HG03469 (cell line): ENCODE measurements at regions not wholly inside any gene's neighbourhood (a gene's known extent, or its start where the extent isn't known, plus 50 kb on each side); places are given as distances from the start of the nearest gene placed in this dataset.

Source experiments
- ATAC-seq: cut with Tn5 transposase; IDR thresholded peaks from one replicate; pipeline ENCODE4 v1.9.1; 2021; ENCODE audit warnings: mild to moderate bottlenecking, moderate library complexity, moderate number of reproducible peaks; ENCODE audit not compliant: unreplicated experiment

GRCh38 chr9:118028225-118028624 lies 324.0 kb downstream of the TLR4 start:
- no peak for ATAC-seq

DNA sequence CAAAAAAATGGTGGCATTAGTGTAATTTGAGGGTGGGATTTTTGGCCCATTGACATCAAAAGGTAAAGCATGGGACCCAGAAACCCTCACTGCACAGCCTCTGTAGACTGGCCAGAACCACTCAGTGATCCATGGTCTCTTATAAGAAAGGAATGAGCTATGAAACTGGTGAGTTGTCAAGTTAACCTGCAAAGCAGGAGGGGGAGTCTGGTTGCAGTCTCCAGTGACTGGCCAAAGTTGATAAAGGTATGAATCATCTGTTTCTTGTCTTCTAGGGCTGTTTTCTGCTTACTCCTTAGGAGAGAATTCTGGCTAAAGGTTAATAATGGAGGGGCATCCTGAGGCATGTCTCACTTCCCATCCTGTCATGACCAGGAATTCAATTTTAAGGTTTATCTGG lies 325.2 kb downstream of the TLR4 start:
- ATAC-seq, result no peak

DNA sequence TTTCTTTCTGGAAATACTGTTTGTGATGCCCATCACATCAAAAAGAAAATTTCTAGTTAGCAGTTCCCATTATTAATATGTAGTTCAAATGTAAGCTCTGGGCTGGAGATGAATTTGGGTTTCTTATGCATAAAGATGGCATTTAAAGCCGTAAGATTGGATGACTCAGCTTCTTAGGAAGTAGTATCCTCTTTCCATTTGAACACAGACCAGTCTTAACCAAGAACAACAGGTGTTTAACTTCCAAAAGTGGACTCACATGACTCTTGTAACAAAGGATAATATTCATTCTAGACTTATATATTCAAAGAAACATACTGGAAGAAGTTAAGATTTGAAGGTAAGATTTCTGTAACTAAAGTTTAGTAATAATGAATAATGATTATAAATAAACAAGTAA lies 330.5 kb downstream of the TLR4 start:
- ATAC-seq, result no peak

GRCh38 chr9:118038713-118039112 lies 334.5 kb downstream of the TLR4 start:
- no peak for ATAC-seq

DNA sequence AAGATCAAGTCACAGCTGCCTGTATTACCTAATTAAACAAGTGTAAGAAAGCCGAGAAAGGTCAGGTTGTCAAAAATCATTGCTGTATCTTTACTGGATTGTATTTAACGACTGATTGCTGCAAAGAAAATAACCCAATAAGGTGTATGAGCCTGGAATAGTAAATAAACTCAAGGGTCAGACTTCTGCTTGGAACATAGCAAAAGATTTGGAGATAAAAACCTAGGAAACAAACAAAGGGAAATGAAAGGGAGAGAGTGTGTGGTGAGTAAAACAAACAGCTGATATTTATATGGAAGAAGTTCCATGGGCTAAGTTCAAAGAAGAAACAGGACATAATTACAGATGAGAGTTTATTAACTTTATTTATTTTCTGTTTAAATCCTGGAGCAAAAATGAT lies 354.0 kb downstream of the TLR4 start:
- ATAC-seq, result no peak

DNA sequence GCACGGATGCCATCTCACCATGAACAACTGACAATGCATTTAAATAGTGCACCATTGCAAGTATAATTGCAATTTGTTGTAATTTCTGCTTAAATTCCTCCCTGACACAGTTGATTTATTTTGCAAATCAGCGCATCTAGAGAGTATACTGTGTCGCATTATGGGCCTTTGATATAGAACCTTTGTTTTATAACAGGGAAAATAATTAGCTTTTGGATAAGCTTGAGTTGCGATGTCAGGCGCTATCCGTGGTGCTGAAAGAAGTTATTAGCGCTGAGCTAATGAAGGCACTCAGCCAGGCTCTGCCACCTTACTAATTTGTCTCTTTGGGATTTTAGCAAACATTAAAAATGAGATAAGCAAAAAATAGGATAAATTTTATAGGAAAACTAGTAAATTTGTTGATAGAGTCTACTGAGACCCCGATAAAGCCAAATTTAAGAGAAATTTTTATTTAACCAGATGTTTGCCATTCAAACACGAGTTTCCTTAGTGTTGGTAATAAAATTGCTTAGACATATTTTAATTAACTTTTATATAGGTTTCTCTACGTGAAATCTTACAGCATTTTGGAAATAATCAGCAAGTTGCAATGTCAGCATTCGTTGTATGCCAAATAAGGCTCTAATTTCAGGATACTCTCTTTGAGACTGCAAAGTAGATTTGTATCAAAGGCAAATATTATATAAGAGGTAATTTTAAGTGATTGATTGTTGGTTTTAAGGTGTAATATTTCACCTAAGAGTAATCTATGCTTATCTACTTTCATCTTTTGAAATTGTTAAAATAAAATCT lies 355.5 kb downstream of the TLR4 start:
- ATAC-seq, result no peak

GRCh38 chr9:118083161-118083560 lies 379.0 kb downstream of the TLR4 start:
- ATAC-seq, result no peak

DNA sequence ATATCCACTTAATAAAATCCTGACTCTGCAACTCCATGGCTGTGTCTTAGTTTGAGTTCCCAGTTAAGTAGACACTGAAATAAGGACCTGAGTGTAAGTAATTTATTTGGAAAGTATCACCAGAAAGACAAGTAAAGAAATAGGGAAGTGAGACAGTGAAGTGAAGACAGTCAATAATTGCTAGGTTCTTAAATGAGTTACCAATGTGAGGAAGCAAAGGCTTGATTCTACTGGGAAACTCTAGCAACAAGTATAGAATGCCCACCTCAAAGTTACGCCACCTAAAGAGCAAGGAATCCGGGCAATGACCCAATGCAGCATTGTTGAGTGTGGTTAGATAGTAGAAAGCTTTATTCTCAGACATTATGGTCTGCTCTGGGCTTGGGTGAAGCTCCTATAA lies 383.9 kb downstream of the TLR4 start:
- ATAC-seq, result peak; percentile 58

GRCh38 chr9:118091226-118091625 lies 387.0 kb downstream of the TLR4 start:
- no peak for ATAC-seq

GRCh38 chr9:118091711-118092500 lies 387.7 kb downstream of the TLR4 start:
- no peak for ATAC-seq

DNA sequence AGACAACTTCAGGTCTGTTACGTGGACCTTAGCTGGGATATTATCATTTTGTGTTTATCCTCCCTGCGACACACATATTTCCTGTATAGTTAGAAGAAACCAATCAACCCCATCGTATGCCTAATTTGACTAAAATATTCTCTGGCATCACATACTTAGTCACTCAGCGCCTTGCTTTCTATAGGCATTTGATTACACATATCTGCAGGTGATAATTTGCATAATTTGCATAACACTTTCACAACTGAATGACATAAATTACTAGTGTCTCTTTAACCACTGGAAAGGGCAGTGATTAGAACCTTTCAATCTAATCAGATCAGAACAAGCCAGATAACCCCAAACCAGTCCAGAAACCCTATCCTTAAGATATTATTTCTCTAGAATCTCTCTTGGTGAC lies 390.2 kb downstream of the TLR4 start:
- ATAC-seq, result no peak

DNA sequence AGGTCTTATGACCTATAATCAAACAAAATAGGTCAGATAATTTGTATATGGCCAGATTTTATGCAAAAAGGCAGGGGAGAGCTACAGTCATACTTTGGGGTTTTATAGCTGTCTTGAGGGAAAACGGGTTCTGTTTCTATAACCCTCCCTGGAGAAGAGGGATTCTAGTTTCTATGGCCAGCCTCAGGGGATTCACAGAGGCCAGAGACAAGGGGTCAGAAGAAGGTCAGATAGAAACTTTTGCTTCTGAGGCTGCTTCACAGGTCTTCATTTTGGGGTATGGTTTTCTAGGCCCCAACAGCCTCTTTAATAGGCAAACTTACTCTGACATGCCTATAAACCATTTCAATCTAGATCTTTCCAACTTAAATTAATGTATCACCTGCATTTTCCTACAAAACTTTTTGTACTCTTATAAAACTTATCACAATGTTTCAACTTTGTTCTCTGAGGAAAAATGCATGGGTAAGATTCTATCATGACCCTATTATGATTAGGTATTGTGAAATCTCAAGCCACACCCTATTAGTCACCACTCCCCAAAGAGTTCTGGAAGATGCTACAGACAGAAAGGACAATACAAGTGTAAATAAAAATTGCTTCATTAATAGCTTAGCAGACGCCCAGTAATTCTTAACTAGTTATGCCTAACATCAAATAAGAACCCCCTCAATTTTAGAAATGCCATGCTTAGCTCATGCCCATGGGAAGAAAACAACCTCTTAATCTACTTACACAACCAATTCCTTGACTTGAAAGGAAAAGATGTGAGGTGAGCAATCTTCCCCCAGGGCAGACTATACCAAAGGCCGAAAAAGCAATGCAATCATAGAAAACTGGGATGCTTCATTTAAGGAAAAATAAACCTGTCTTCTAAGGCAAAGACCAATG lies 396.6 kb downstream of the TLR4 start:
- ATAC-seq, result no peak

DNA sequence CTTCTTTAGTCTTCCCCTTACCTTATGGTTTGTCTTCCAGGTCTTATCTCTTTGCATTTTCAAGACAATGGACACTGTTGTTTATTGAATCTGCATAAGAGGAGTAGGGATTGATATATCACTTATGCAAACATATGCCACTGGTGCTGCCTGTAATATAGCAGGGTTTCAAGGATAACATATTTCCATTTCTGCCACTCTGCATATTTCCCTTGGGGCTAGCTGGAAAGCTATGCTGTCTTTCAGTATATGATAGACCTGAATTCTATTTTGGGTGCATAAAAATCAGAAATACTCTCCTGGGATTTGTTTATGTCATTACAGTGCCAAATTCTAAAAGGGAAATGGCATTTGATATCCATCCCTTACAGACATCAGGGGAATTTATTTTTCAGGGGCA lies 400.2 kb downstream of the TLR4 start:
- ATAC-seq, result no peak

DNA sequence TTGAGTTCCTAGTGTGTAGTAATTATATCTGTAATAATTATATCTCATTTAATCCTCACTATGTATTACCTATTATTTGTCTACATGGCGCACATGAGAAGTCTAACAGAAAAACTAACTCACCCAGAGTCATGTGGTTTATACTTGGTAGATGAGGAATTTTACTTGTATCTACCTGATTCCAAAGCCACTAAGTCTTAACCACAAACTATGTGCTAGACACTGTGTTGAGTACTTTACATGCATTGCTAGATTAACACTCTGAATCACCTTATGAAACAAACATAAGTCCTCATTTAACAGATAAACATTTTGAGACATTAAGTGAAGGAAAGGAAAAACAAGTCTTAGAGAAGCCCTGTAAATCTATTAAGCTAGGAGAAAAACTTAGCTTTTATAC lies 404.8 kb downstream of the TLR4 start:
- no peak for ATAC-seq

DNA sequence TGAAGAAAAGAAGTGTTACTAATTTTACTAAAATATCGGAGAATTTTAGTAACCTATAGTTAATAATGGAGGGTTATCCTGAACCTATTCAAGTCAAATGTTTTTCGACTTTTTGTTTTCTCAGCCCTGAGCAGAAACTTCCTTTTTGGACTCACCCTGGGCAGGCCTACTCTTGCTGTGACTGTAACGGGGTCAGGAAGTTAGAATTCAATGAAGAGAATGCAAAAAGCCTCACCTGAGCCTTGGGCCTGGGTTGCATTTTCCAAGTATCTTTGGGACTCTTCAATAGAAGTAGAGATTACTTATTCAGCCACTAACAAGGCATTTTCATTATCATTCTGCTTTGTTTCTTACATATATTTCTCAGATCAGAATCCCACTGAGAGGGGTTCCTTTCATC lies 405.3 kb downstream of the TLR4 start:
- no peak for ATAC-seq

DNA sequence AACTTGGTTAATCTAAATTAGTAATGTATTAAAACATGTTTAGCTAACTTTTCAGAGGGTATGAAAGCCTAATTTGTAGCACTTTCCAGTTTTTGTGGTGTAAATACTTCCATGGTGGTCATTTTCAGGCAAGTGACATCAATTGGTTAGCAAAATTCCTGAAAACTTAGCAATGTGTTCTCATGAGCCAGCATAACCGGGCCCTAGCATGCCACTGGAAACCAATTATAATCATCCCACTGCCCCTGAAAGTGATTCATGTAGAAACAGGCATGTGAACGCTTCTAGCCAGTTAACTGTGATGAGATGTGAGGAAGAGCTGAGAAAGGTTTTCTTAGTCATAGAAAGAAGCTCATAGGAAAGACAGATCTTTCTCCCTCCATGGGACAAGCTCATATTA lies 417.2 kb downstream of the TLR4 start:
- no peak for ATAC-seq

GRCh38 chr9:118128313-118128712 lies 424.1 kb downstream of the TLR4 start:
- ATAC-seq, result no peak

DNA sequence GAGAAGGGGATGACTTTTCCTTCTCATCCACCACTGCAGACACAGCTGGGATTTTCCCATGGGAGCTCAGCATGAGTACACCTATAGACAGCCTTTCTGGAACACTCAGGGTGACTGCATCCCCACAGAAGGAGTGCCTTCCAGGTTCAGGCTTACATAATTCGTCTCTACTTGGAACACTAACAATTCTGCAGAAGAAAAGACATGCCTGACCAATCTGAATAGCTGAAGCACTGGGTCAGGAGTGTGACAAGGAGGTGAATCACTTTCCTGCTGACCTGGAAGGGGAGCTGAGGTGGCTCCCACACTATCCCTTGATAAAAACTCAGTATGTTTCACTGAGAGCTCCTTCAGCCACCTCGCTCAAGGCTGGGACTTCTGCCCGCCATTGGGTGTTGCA lies 425.3 kb downstream of the TLR4 start:
- no peak for ATAC-seq

- ATAC-seq, result no peak
Measured at GRCh38 chr9:118148990-118149389, 444.8 kb downstream of the TLR4 start.

DNA sequence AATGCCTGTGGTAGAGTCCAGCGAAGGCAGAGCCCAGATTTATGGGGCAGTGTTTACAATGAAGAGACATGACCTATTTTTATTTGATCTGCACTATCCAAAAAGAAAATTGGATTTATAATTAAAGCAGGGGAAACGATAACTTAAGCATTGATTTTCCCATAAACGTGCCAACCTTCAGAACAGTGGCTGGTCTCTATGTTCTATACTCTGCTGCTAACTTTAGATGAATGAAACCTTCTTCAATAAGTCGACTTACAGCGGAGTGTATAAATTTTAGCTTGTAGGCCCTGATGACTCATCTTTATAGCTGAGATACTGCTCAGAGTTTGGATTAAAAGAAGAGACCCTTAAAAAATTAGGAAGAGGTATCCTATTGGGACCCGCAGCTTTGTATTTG lies 452.6 kb downstream of the TLR4 start:
- ATAC-seq, result no peak

DNA sequence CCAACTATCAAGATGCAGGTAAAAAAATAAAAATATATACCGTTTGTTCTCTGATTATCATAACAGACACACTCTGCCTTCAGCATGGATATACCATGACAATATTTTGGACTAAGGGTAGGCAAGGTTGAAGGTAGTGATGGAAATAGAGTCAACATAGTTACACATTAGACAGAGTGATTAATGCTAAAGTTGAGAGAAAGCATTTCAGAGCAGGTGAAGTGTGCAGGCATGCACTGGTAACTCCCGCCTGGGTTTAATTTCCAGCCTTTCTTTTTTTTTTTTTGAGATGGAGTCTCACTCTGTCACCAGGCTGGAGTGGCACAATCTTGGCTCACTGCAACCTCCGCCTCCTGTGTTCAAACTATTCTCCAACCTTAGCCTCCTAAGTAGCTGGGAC lies 458.5 kb downstream of the TLR4 start:
- no peak for ATAC-seq
